ENCODE measurements at regions not wholly inside any gene's neighbourhood (a gene's known extent, or its start where the extent isn't known, plus 50 kb on each side); places are given as distances from the start of the nearest gene placed in this dataset. TPM values are rescaled to one million over a fixed set of nuclear protein-coding genes. Genes with fewer than 3 reads are reported as not detected.

GRCh38 chr17:6177941-6178694 lies 107.9 kb downstream of the WSCD1 start:
- no peak overlapping the region for H3K4me3 ChIP-seq (ENCODE audit: low read length)

More at GRCh38 chr17:6177941-6178694, 107.9 kb downstream of the WSCD1 start:
- Histone ChIP-seq H3K4me2 (ENCODE audit: low read length) (no peak overlapping the region), H3K4me1 (ENCODE audit: control insufficient read depth, insufficient read depth, low read length) (no peaks in the 10 kb centered on the region), H3K9ac (ENCODE audit: low read depth, low read length) (no peak overlapping the region), H3K36me3 (ENCODE audit: insufficient read depth, low read length) (no peaks in the 10 kb centered on the region), H3K27me3 (ENCODE audit: control insufficient read depth, insufficient read depth, low read length) (peaks cover 20% of the 10 kb centered on the region), H3K9me3 (replicated peaks; ENCODE audit: low read length) (no peaks in the 10 kb centered on the region)

Small RNA genes lying in the stretch of these regions (small RNA-seq; reads per million reads assigned to genes)
- not detected for gene RNU6-1264P

Measured in skeletal muscle satellite cell (primary cell).